PC-9 (cell line): ENCODE measurements at regions not wholly inside any gene's neighbourhood (a gene's known extent, or its start where the extent isn't known, plus 50 kb on each side); places are given as distances from the start of the nearest gene placed in this dataset.

ENCODE experiments used
- CTCF ChIP-seq: fragments of 200-600 bp; sonication (generic); conservative IDR thresholded peaks from 2 replicates; pipeline ENCODE4 v1.6.1; 2017; ENCODE audit warnings: mixed run types, antibody characterized with exemption, mild to moderate bottlenecking, moderate library complexity
- EZH2 ChIP-seq: fragments of 200-600 bp; sonication (generic); IDR thresholded peaks from 2 replicates; pipeline ENCODE4 v1.8.0; 2017; ENCODE audit warnings: antibody characterized with exemption, low read depth

- no peak for TF ChIP-seq CTCF
- no peak for TF ChIP-seq EZH2
Measured at GRCh38 chr22:44600207-44600785, 101.7 kb upstream of the PRR5 start.
